ENCODE measurements at regions not wholly inside any gene's neighbourhood (a gene's known extent, or its start where the extent isn't known, plus 50 kb on each side); places are given as distances from the start of the nearest gene placed in this dataset.

GRCh38 chr20:10728873-10729670 is 55.3 kb upstream of the JAG1 start:
- no peak for TF ChIP-seq CTCF (IDR thresholded peaks at IDR 0.05)
- no peak for TF ChIP-seq EZH2 (IDR thresholded peaks at IDR 0.05)
